GM12878 (cell line): ENCODE measurements at regions not wholly inside any gene's neighbourhood (a gene's known extent, or its start where the extent isn't known, plus 50 kb on each side); places are given as distances from the start of the nearest gene placed in this dataset.

Experiments
- ATAC-seq: fragments of 200-7000 bp; cut with Tn5 transposase; 3 replicates; pipeline ENCODE4 v1.9.1; 2020; ENCODE audit warnings: mild to moderate bottlenecking, moderate library complexity
- BruUV-seq: library from RNA; stranded (reverse); fragments of 400-500 nt; replicated peaks from 2 replicates; lab custom pipeline; 2021; lab: Mats Ljungman, UMichigan
- CTCF ChIA-PET: fragments of 300-600 bp; sonication (Branson Sonifier 250); formaldehyde crosslinking; extraction: SDS; loops from one replicate; lab custom pipeline; 2021; ENCODE audit warnings: inconsistent platforms; lab: Yijun Ruan, JAX
- POLR2A ChIA-PET: fragments of 350-600 bp; formaldehyde crosslinking; extraction: SDS; loops from one replicate; lab custom pipeline; 2021; ENCODE audit warnings: inconsistent platforms; lab: Charles Lee
- RAD21 ChIA-PET: fragments of 300-600 bp; sonication (Branson Sonifier 250); formaldehyde crosslinking; loops from one replicate; lab custom pipeline; 2023; ENCODE audit warnings: antibody characterized with exemption; ENCODE audit not compliant: unreplicated experiment; lab: Charles Lee
- SMC1A ChIA-PET: fragments of 300-600 bp; sonication (Branson Sonifier 250); formaldehyde crosslinking; loops from one replicate; lab custom pipeline; 2023; ENCODE audit not compliant: unreplicated experiment, uncharacterized antibody; lab: Charles Lee
- DNase-seq: peaks from one replicate; pipeline ENCODE4 v3.0.0-alpha.2; 2011; ENCODE audit warnings: low read depth, low spot score
- FAIRE-seq: peaks from 3 replicates; lab custom pipeline; 2011; peaks lifted over from hg19 to GRCh38; lab: Jason Lieb, UNC
- H2AFZ ChIP-seq: 2 replicates; pipeline ENCODE4 v1.6.0; 2011; ENCODE audit warnings: low read depth, low read length, control low read depth; ENCODE audit not compliant: control insufficient read depth
- H3K27ac ChIP-seq: 2 replicates; pipeline ENCODE4 v1.5.1; 2011; ENCODE audit warnings: control low read depth; ENCODE audit not compliant: control insufficient read depth, insufficient read depth
- H3K27me3 ChIP-seq, 2 experiments: replicated peaks in 1 of 2; 2 replicates each; pipeline versions ENCODE4 v1.6.0 to v1.6.1; 2011; ENCODE audit warnings: low read length in 1 of 2; ENCODE audit not compliant: control insufficient read depth in 2 of 2, insufficient read depth in 2 of 2
- H3K36me3 ChIP-seq, 2 experiments: 2 replicates each; pipeline ENCODE4 v1.5.1; 2011; ENCODE audit warnings: low read length in 1 of 2; ENCODE audit not compliant: control insufficient read depth in 2 of 2, insufficient read depth in 2 of 2
- H3K4me1 ChIP-seq: 2 replicates; pipeline ENCODE4 v1.6.1; 2011; ENCODE audit warnings: mild to moderate bottlenecking, low read length, moderate library complexity, mixed read lengths; ENCODE audit not compliant: control insufficient read depth, insufficient read depth
- H3K4me2 ChIP-seq: 2 replicates; pipeline ENCODE4 v1.6.0; 2011; ENCODE audit warnings: control low read depth; ENCODE audit not compliant: control insufficient read depth, insufficient read depth
- H3K4me3 ChIP-seq: fragments of 200-600 bp; sonication (generic); 2 replicates; pipeline ENCODE4 v1.5.1; 2016
- H3K79me2 ChIP-seq: 2 replicates; pipeline ENCODE4 v1.6.0; 2011; ENCODE audit warnings: low read length; ENCODE audit not compliant: control insufficient read depth, insufficient read depth
- H3K9ac ChIP-seq: 2 replicates; pipeline ENCODE4 v1.8.0; 2011; ENCODE audit warnings: low read length, control low read depth, mixed read lengths; ENCODE audit not compliant: control insufficient read depth, insufficient read depth
- H3K9me3 ChIP-seq: replicated peaks from 3 replicates; pipeline ENCODE4 v1.5.1; 2011; ENCODE audit warnings: mild to moderate bottlenecking, low read length; ENCODE audit not compliant: control insufficient read depth, insufficient read depth
- H4K20me1 ChIP-seq: 2 replicates; pipeline ENCODE4 v1.6.0; 2011; ENCODE audit not compliant: control insufficient read depth, insufficient read depth
- BCLAF1 ChIP-seq: fragments of 450-650 bp; IDR thresholded peaks from 2 replicates; pipeline ENCODE4 v1.6.1; 2017; ENCODE audit warnings: antibody characterized with exemption, mild to moderate bottlenecking, moderate library complexity
- IRF3 ChIP-seq: fragments of 450-650 bp; IDR thresholded peaks from 2 replicates; pipeline ENCODE4 v1.6.1; 2014; ENCODE audit warnings: mild to moderate bottlenecking
- MTA2 ChIP-seq: fragments of 450-650 bp; IDR thresholded peaks from 2 replicates; pipeline ENCODE4 v1.6.1; 2016; ENCODE audit warnings: low read depth, mild to moderate bottlenecking, moderate library complexity
- NRF1 ChIP-seq: conservative IDR thresholded peaks from 2 replicates; pipeline ENCODE4 v1.6.1; 2011; ENCODE audit warnings: mild to moderate bottlenecking, low read depth, low read length, improper control_type of control experiment
- SMC3 ChIP-seq: IDR thresholded peaks from 2 replicates; pipeline ENCODE4 v1.6.1; 2011; ENCODE audit warnings: low read length, improper control_type of control experiment, borderline replicate concordance
- STAT1 ChIP-seq: fragments of 450-650 bp; conservative IDR thresholded peaks from 2 replicates; pipeline ENCODE4 v1.6.1; 2014; ENCODE audit warnings: antibody characterized with exemption, mild to moderate bottlenecking
- ZNF207 ChIP-seq: fragments of 450-650 bp; IDR thresholded peaks from 2 replicates; pipeline ENCODE4 v1.6.1; 2014; ENCODE audit warnings: antibody characterized with exemption, mild to moderate bottlenecking, borderline replicate concordance
- WGBS: methylation state at CpG from one replicate; pipeline ENCODE4 v1.1.6; 2016; ENCODE audit warnings: low lambda C conversion rate; ENCODE audit not compliant: insufficient replicate concordance, insufficient coverage; ENCODE audit errors: missing lambda C conversion rate; 5-methylcytosine and 5-hydroxymethylcytosine counted together
- in situ Hi-C: fragments of 300-500 bp; cut with MboI; formaldehyde crosslinking; loops from 9 replicates; pipeline ENCODE4 v1.14.3; 2018; ENCODE audit warnings: mixed read lengths
- intact Hi-C: fragments of 100-400 bp; cut with micrococcal nuclease; formaldehyde crosslinking; loops from one replicate; pipeline ENCODE4 v1.14.2; 2022; ENCODE audit not compliant: unreplicated experiment
- TF ChIP-seq, protein P1 (sequence below): IDR thresholded peaks from 2 replicates; pipeline ENCODE4 v1.6.1; 2011; ENCODE audit warnings: borderline replicate concordance, low read depth, mild to moderate bottlenecking, moderate library complexity, low read length; ENCODE audit not compliant: insufficient read depth, poor library complexity, severe bottlenecking
- TF ChIP-seq, protein P2 (sequence below): fragments of 450-650 bp; IDR thresholded peaks from 2 replicates; pipeline ENCODE4 v1.6.1; 2017; ENCODE audit warnings: mild to moderate bottlenecking, moderate library complexity

GRCh38 chrX:107325467-107325866, 119.1 kb downstream of the DNAAF6 start (continued):
- no peak for TF ChIP-seq BCLAF1
- TF ChIP-seq NRF1 = no peak
- TF ChIP-seq ZNF207 = no peak

GRCh38 chrX:107348051-107348450, 101.4 kb upstream of the FRMPD3 start:
- WGBS = 43% methylated on average over 4 of the region's 4 CpGs
- no TSS peak for BruUV-seq
- RAD21 ChIA-PET = no interaction called here
- in situ Hi-C loops (no loop called here), intact Hi-C loops (no loop called here)
- Histone ChIP-seq H3K9ac (no peak overlapping the region), H4K20me1 (no peaks in the 10 kb centered on the region; the same call in 1 of the 2 replicates), H3K4me1 (no peaks in the 10 kb centered on the region), H2AFZ (no peak overlapping the region), H3K27ac (no peak overlapping the region), H3K27me3 (no peaks in the 10 kb centered on the region; a peak in 1 of 4 replicates), H3K9me3 (no peaks in the 10 kb centered on the region), H3K36me3 (no peaks in the 10 kb centered on the region), H3K4me3 (no peak overlapping the region), H3K79me2 (no peaks in the 10 kb centered on the region), H3K4me2 (no peak overlapping the region)
- SMC1A ChIA-PET = no interaction called here
- FAIRE-seq (no peak), DNase-seq (no peak), ATAC-seq (no peak)
- POLR2A ChIA-PET = no interaction called here
- CTCF ChIA-PET = no interaction called here
- no peak for TF ChIP-seq MTA2
- no peak for TF ChIP-seq STAT1
- no peak for TF ChIP-seq IRF3
- TF ChIP-seq, protein P1, sequence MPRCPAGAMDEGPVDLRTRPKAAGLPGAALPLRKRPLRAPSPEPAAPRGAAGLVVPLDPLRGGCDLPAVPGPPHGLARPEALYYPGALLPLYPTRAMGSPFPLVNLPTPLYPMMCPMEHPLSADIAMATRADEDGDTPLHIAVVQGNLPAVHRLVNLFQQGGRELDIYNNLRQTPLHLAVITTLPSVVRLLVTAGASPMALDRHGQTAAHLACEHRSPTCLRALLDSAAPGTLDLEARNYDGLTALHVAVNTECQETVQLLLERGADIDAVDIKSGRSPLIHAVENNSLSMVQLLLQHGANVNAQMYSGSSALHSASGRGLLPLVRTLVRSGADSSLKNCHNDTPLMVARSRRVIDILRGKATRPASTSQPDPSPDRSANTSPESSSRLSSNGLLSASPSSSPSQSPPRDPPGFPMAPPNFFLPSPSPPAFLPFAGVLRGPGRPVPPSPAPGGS = no peak
- TF ChIP-seq, protein P2, sequence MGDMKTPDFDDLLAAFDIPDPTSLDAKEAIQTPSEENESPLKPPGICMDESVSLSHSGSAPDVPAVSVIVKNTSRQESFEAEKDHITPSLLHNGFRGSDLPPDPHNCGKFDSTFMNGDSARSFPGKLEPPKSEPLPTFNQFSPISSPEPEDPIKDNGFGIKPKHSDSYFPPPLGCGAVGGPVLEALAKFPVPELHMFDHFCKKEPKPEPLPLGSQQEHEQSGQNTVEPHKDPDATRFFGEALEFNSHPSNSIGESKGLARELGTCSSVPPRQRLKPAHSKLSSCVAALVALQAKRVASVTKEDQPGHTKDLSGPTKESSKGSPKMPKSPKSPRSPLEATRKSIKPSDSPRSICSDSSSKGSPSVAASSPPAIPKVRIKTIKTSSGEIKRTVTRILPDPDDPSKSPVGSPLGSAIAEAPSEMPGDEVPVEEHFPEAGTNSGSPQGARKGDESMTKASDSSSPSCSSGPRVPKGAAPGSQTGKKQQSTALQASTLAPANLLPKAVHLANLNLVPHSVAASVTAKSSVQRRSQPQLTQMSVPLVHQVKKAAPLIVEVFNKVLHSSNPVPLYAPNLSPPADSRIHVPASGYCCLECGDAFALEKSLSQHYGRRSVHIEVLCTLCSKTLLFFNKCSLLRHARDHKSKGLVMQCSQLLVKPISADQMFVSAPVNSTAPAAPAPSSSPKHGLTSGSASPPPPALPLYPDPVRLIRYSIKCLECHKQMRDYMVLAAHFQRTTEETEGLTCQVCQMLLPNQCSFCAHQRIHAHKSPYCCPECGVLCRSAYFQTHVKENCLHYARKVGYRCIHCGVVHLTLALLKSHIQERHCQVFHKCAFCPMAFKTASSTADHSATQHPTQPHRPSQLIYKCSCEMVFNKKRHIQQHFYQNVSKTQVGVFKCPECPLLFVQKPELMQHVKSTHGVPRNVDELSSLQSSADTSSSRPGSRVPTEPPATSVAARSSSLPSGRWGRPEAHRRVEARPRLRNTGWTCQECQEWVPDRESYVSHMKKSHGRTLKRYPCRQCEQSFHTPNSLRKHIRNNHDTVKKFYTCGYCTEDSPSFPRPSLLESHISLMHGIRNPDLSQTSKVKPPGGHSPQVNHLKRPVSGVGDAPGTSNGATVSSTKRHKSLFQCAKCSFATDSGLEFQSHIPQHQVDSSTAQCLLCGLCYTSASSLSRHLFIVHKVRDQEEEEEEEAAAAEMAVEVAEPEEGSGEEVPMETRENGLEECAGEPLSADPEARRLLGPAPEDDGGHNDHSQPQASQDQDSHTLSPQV = no peak
- TF ChIP-seq SMC3 = no peak
